ENCODE measurements at regions not wholly inside any gene's neighbourhood (a gene's known extent, or its start where the extent isn't known, plus 50 kb on each side); places are given as distances from the start of the nearest gene placed in this dataset.

GRCh38 chr10:4751211-4751610 lies 74.8 kb upstream of the AKR1E2 start:
- TF ChIP-seq, protein P1, sequence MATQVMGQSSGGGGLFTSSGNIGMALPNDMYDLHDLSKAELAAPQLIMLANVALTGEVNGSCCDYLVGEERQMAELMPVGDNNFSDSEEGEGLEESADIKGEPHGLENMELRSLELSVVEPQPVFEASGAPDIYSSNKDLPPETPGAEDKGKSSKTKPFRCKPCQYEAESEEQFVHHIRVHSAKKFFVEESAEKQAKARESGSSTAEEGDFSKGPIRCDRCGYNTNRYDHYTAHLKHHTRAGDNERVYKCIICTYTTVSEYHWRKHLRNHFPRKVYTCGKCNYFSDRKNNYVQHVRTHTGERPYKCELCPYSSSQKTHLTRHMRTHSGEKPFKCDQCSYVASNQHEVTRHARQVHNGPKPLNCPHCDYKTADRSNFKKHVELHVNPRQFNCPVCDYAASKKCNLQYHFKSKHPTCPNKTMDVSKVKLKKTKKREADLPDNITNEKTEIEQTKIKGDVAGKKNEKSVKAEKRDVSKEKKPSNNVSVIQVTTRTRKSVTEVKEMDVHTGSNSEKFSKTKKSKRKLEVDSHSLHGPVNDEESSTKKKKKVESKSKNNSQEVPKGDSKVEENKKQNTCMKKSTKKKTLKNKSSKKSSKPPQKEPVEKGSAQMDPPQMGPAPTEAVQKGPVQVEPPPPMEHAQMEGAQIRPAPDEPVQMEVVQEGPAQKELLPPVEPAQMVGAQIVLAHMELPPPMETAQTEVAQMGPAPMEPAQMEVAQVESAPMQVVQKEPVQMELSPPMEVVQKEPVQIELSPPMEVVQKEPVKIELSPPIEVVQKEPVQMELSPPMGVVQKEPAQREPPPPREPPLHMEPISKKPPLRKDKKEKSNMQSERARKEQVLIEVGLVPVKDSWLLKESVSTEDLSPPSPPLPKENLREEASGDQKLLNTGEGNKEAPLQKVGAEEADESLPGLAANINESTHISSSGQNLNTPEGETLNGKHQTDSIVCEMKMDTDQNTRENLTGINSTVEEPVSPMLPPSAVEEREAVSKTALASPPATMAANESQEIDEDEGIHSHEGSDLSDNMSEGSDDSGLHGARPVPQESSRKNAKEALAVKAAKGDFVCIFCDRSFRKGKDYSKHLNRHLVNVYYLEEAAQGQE (IDR thresholded peaks at IDR 0.05; ENCODE audit: insufficient read depth in 1 of 2, low read depth in 2 of 2, low read length in 1 of 2): no peak
- TF ChIP-seq, protein P2, sequence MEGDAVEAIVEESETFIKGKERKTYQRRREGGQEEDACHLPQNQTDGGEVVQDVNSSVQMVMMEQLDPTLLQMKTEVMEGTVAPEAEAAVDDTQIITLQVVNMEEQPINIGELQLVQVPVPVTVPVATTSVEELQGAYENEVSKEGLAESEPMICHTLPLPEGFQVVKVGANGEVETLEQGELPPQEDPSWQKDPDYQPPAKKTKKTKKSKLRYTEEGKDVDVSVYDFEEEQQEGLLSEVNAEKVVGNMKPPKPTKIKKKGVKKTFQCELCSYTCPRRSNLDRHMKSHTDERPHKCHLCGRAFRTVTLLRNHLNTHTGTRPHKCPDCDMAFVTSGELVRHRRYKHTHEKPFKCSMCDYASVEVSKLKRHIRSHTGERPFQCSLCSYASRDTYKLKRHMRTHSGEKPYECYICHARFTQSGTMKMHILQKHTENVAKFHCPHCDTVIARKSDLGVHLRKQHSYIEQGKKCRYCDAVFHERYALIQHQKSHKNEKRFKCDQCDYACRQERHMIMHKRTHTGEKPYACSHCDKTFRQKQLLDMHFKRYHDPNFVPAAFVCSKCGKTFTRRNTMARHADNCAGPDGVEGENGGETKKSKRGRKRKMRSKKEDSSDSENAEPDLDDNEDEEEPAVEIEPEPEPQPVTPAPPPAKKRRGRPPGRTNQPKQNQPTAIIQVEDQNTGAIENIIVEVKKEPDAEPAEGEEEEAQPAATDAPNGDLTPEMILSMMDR (IDR thresholded peaks at IDR 0.05): no peak
- no peak for TF ChIP-seq POLR2AphosphoS5 (IDR thresholded peaks at IDR 0.05; ENCODE audit: low read depth, low read length)
- TF ChIP-seq SIN3A (IDR thresholded peaks at IDR 0.05; ENCODE audit: borderline replicate concordance, insufficient read depth, low read depth, low read length): no peak
- no peak for TF ChIP-seq TCF7L2 (IDR thresholded peaks at IDR 0.05; ENCODE audit: low read depth, low read length)

Measured in Panc1 (cell line).